Spleen (tissue), 7 donors: ENCODE measurements at regions not wholly inside any gene's neighbourhood (a gene's known extent, or its start where the extent isn't known, plus 50 kb on each side); places are given as distances from the start of the nearest gene placed in this dataset.

Experiments used
- POLR2A ChIP-seq, 3 donors: fragments of 450-650 bp; IDR thresholded peaks; one replicate each; pipeline ENCODE4 v1.5.1; 2017; ENCODE audit warnings: antibody characterized with exemption in 3 of 3, mild to moderate bottlenecking in 1 of 3
- POLR2AphosphoS5 ChIP-seq, 3 donors: sonication (generic); formaldehyde crosslinking; IDR thresholded peaks; one replicate each; pipeline ENCODE4 v1.5.1; 2017; ENCODE audit warnings: antibody characterized with exemption in 3 of 3
- TF ChIP-seq, protein P1 (sequence below), 11 experiments: fragments of 200-600 bp in 7 of 11; fragments of 450-650 bp in 4 of 11; sonication (generic) in 4 of 11; IDR thresholded peaks in 8 of 11; conservative IDR thresholded peaks in 3 of 11; 1 replicate in 7 of 11; 2 replicates in 4 of 11; pipeline versions ENCODE4 v1.4.0 to v1.8.0; 2016 to 2021; ENCODE audit warnings: antibody characterized with exemption in 11 of 11, inconsistent platforms in 4 of 11, mild to moderate bottlenecking in 1 of 11
- donor health status: DM: no; HTN: no; CAD: no; lungs with moderate emphysema.
- donor health status: DM: no; HTN: no; CAD: no.
- donor health status: DM: no; HTN: no; CAD: no.

DNA sequence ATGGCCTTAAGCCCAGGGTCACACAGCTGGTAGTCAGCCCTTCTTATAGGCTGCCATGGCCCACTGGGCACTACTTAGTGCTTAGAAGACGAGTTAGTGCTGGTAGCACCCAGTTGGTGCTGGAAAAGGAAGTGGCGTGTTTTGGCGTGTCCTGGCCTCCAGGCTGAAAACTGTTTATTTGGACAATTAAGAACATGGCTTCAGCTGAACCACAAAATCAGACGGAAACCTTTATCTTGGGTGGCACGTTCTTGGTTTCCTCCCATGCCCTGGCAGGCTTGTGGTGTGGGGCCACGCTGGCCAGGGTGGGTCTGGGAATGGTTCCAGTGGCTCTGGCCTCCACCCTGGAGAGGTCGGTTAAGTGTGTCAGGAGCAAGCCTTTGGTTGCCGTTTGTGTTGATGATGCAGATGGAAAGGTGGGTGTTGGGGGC is 141.5 kb upstream of the HAAO start:
- TF ChIP-seq, protein P1, sequence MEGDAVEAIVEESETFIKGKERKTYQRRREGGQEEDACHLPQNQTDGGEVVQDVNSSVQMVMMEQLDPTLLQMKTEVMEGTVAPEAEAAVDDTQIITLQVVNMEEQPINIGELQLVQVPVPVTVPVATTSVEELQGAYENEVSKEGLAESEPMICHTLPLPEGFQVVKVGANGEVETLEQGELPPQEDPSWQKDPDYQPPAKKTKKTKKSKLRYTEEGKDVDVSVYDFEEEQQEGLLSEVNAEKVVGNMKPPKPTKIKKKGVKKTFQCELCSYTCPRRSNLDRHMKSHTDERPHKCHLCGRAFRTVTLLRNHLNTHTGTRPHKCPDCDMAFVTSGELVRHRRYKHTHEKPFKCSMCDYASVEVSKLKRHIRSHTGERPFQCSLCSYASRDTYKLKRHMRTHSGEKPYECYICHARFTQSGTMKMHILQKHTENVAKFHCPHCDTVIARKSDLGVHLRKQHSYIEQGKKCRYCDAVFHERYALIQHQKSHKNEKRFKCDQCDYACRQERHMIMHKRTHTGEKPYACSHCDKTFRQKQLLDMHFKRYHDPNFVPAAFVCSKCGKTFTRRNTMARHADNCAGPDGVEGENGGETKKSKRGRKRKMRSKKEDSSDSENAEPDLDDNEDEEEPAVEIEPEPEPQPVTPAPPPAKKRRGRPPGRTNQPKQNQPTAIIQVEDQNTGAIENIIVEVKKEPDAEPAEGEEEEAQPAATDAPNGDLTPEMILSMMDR (IDR thresholded peaks at IDR 0.05 in 8 of 11, conservative IDR thresholded peaks at IDR 0.05 in 3 of 11), result no peak
- TF ChIP-seq POLR2A (IDR thresholded peaks at IDR 0.05) (no peak), POLR2AphosphoS5 (IDR thresholded peaks at IDR 0.05) (peak; percentile 35 to 73 (median 57))
